Activated T-helper 2 cell treated with anti-CD3 and anti-CD28 coated beads, Interferon-gamma antibody, Interleukin-2, Interleukin-4, amounts not matched to agents 10 μg/mL and 5 μg/mL and 100 μg/mL, durations not matched to agents 14 hours and 24 hours and 36 hours (primary cell): ENCODE measurements at regions not wholly inside any gene's neighbourhood (a gene's known extent, or its start where the extent isn't known, plus 50 kb on each side); places are given as distances from the start of the nearest gene placed in this dataset.
"Not testable (repeated sequence)": the region's sequence is repeated elsewhere in the genome, so short reads cannot be mapped to it uniquely, and the experiment has no call there.

Source experiments
- DNase-seq: peaks from one replicate; pipeline ENCODE4 v3.0.0; 2021; ENCODE audit warnings: low spot score
- H3K27ac Mint-ChIP-seq: one replicate; pipeline ENCODE4 v1.8.0; 2021; ENCODE audit warnings: mixed read lengths
- H3K27me3 Mint-ChIP-seq: one replicate; pipeline ENCODE4 v1.8.0; 2021; ENCODE audit warnings: low read depth, mixed read lengths
- H3K36me3 Mint-ChIP-seq: one replicate; pipeline ENCODE4 v1.8.0; 2021; ENCODE audit warnings: low read depth, mixed read lengths
- H3K4me1 Mint-ChIP-seq: one replicate; pipeline ENCODE4 v1.8.0; 2021; ENCODE audit warnings: low read depth, mixed read lengths
- H3K4me3 Mint-ChIP-seq: one replicate; pipeline ENCODE4 v1.8.0; 2021; ENCODE audit warnings: low read depth, mild to moderate bottlenecking, moderate library complexity, mixed read lengths
- H3K9me3 Mint-ChIP-seq: one replicate; pipeline ENCODE4 v1.8.0; 2021; ENCODE audit warnings: mixed read lengths
- intact Hi-C: fragments of 100-400 bp; cut with micrococcal nuclease; formaldehyde crosslinking; loops from one replicate; pipeline ENCODE4 v1.15.1; 2023

- peaks cover 9% of the 10 kb centered on the region for H3K9me3 Mint-ChIP-seq
- no peak overlapping the region for H3K4me3 Mint-ChIP-seq
- no peak for DNase-seq
- intact Hi-C loops, result no loop called here
- no peaks in the 10 kb centered on the region for H3K27me3 Mint-ChIP-seq
- H3K4me1 Mint-ChIP-seq, result no peaks in the 10 kb centered on the region
- H3K36me3 Mint-ChIP-seq, result no peaks in the 10 kb centered on the region
- no peak overlapping the region for H3K27ac Mint-ChIP-seq
These were observed 587.4 kb downstream of the GALC start for GRCh38 chr14:87405563-87405962.

GRCh38 chr14:87397499-87397898 lies 595.5 kb downstream of the GALC start:
- Mint-ChIP-seq H3K9me3 (peaks cover 6% of the 10 kb centered on the region), H3K27ac (no peak overlapping the region), H3K36me3 (no peaks in the 10 kb centered on the region), H3K27me3 (no peaks in the 10 kb centered on the region), H3K4me1 (no peaks in the 10 kb centered on the region), H3K4me3 (no peak overlapping the region)
- no peak for DNase-seq
- intact Hi-C loops, result no loop called here

- intact Hi-C loops, result no loop called here
- no peak for DNase-seq
- no peaks in the 10 kb centered on the region for H3K36me3 Mint-ChIP-seq
- H3K4me3 Mint-ChIP-seq, result no peak overlapping the region
- H3K4me1 Mint-ChIP-seq, result no peaks in the 10 kb centered on the region
- H3K27ac Mint-ChIP-seq, result no peak overlapping the region
- no peaks in the 10 kb centered on the region for H3K27me3 Mint-ChIP-seq
- H3K9me3 Mint-ChIP-seq, result peaks cover 13% of the 10 kb centered on the region
These were observed 601.9 kb downstream of the GALC start for GRCh38 chr14:87391066-87391465.

- Mint-ChIP-seq H3K4me1 (no peaks in the 10 kb centered on the region), H3K4me3 (no peak overlapping the region), H3K9me3 (peaks cover 20% of the 10 kb centered on the region), H3K36me3 (no peaks in the 10 kb centered on the region), H3K27ac (no peak overlapping the region), H3K27me3 (no peaks in the 10 kb centered on the region)
- intact Hi-C loops, result no loop called here
- no peak for DNase-seq
These were observed 604.0 kb downstream of the GALC start for GRCh38 chr14:87388946-87389345.

GRCh38 chr14:87387806-87388205 lies 605.2 kb downstream of the GALC start:
- Mint-ChIP-seq H3K9me3 (peaks cover 30% of the 10 kb centered on the region), H3K4me3 (no peak overlapping the region), H3K27ac (no peak overlapping the region), H3K27me3 (no peaks in the 10 kb centered on the region), H3K36me3 (no peaks in the 10 kb centered on the region), H3K4me1 (no peaks in the 10 kb centered on the region)
- no peak for DNase-seq
- intact Hi-C loops, result no loop called here

GRCh38 chr14:87386524-87386923 lies 606.5 kb downstream of the GALC start:
- peaks cover 30% of the 10 kb centered on the region for H3K9me3 Mint-ChIP-seq
- no peak overlapping the region for H3K27ac Mint-ChIP-seq
- no peaks in the 10 kb centered on the region for H3K36me3 Mint-ChIP-seq
- no peak for DNase-seq
- H3K27me3 Mint-ChIP-seq, result no peaks in the 10 kb centered on the region
- no peaks in the 10 kb centered on the region for H3K4me1 Mint-ChIP-seq
- intact Hi-C loops, result no loop called here
- no peak overlapping the region for H3K4me3 Mint-ChIP-seq

- intact Hi-C loops, result no loop called here
- Mint-ChIP-seq H3K9me3 (peaks cover 19% of the 10 kb centered on the region), H3K4me1 (no peaks in the 10 kb centered on the region), H3K27me3 (no peaks in the 10 kb centered on the region), H3K27ac (no peak overlapping the region), H3K4me3 (no peak overlapping the region), H3K36me3 (no peaks in the 10 kb centered on the region)
- no peak for DNase-seq
These were observed 612.9 kb downstream of the GALC start for GRCh38 chr14:87380054-87380453.

GRCh38 chr14:87368751-87369150 lies 624.2 kb downstream of the GALC start:
- Mint-ChIP-seq H3K36me3 (no peaks in the 10 kb centered on the region), H3K4me1 (no peaks in the 10 kb centered on the region), H3K27ac (no peak overlapping the region), H3K9me3 (peaks cover 25% of the 10 kb centered on the region), H3K27me3 (no peaks in the 10 kb centered on the region), H3K4me3 (no peak overlapping the region)
- intact Hi-C loops, result no loop called here
- no peak for DNase-seq

GRCh38 chr14:87360246-87360645 lies 632.7 kb downstream of the GALC start:
- DNase-seq, H3K36me3 Mint-ChIP-seq, H3K4me3 Mint-ChIP-seq, H3K4me1 Mint-ChIP-seq, H3K27ac Mint-ChIP-seq, intact Hi-C loops, H3K27me3 Mint-ChIP-seq: not testable (repeated sequence)
- H3K9me3 Mint-ChIP-seq, result peaks cover 33% of the 10 kb centered on the region

GRCh38 chr14:87351007-87351406 lies 642.0 kb downstream of the GALC start:
- DNase-seq, result no peak
- intact Hi-C loops, result no loop called here
- Mint-ChIP-seq H3K36me3 (no peaks in the 10 kb centered on the region), H3K27me3 (no peaks in the 10 kb centered on the region), H3K9me3 (peaks cover 8% of the 10 kb centered on the region), H3K4me3 (no peak overlapping the region), H3K4me1 (no peaks in the 10 kb centered on the region), H3K27ac (no peak overlapping the region)

- no peaks in the 10 kb centered on the region for H3K27me3 Mint-ChIP-seq
These were observed 643.1 kb downstream of the GALC start for GRCh38 chr14:87349921-87350320.

GRCh38 chr14:87343652-87344051 lies 649.3 kb downstream of the GALC start:
- Mint-ChIP-seq H3K9me3 (peaks cover 2% of the 10 kb centered on the region), H3K27me3 (no peaks in the 10 kb centered on the region), H3K36me3 (no peaks in the 10 kb centered on the region), H3K4me3 (no peak overlapping the region), H3K4me1 (no peaks in the 10 kb centered on the region), H3K27ac (no peak overlapping the region)
- intact Hi-C loops, result no loop called here
- DNase-seq, result no peak

More at GRCh38 chr14:87349921-87350320, 643.1 kb downstream of the GALC start:
- H3K4me3 Mint-ChIP-seq, result no peak overlapping the region
- no peak overlapping the region for H3K27ac Mint-ChIP-seq
- no peaks in the 10 kb centered on the region for H3K36me3 Mint-ChIP-seq
- H3K4me1 Mint-ChIP-seq, result no peaks in the 10 kb centered on the region
- intact Hi-C loops, result no loop called here
- peaks cover 8% of the 10 kb centered on the region for H3K9me3 Mint-ChIP-seq
- no peak for DNase-seq

- Mint-ChIP-seq H3K27ac (no peak overlapping the region), H3K9me3 (peaks cover 14% of the 10 kb centered on the region), H3K36me3 (no peaks in the 10 kb centered on the region), H3K4me1 (no peaks in the 10 kb centered on the region), H3K4me3 (no peak overlapping the region), H3K27me3 (no peaks in the 10 kb centered on the region)
- intact Hi-C loops, result no loop called here
- DNase-seq, result no peak
These were observed 657.8 kb downstream of the GALC start for GRCh38 chr14:87334997-87335685.

- H3K27ac Mint-ChIP-seq, result no peak overlapping the region
- intact Hi-C loops, result no loop called here
- no peak overlapping the region for H3K4me3 Mint-ChIP-seq
- no peak for DNase-seq
- peaks cover 27% of the 10 kb centered on the region for H3K9me3 Mint-ChIP-seq
- no peaks in the 10 kb centered on the region for H3K36me3 Mint-ChIP-seq
- H3K4me1 Mint-ChIP-seq, result no peaks in the 10 kb centered on the region
- no peaks in the 10 kb centered on the region for H3K27me3 Mint-ChIP-seq
These were observed 661.0 kb downstream of the GALC start for GRCh38 chr14:87331991-87332390.
